H9 (cell line): ENCODE measurements at regions not wholly inside any gene's neighbourhood (a gene's known extent, or its start where the extent isn't known, plus 50 kb on each side); places are given as distances from the start of the nearest gene placed in this dataset.

Source experiments
- DNase-seq: peaks from one replicate; pipeline ENCODE4 v3.0.0-alpha.2; 2017
- H2AFZ ChIP-seq: one replicate; pipeline ENCODE4 v1.6.1; 2013; ENCODE audit warnings: mild to moderate bottlenecking, low read length, control low read depth, moderate library complexity
- H2AK5ac ChIP-seq: 2 replicates; pipeline ENCODE4 v1.6.1; 2013; ENCODE audit warnings: low read length, control low read depth, mixed read lengths; ENCODE audit not compliant: insufficient read length
- H2BK120ac ChIP-seq: one replicate; pipeline ENCODE4 v1.6.1; 2013; ENCODE audit warnings: low read depth, mild to moderate bottlenecking, low read length, control low read depth, inconsistent platforms; ENCODE audit not compliant: poor library complexity, severe bottlenecking
- H2BK12ac ChIP-seq: 2 replicates; pipeline ENCODE4 v1.6.1; 2013; ENCODE audit warnings: low read length, control low read depth, mixed read lengths, low read depth; ENCODE audit not compliant: insufficient read length
- H2BK15ac ChIP-seq: 2 replicates; pipeline ENCODE4 v1.6.1; 2013; ENCODE audit warnings: low read depth, low read length, control low read depth
- H2BK20ac ChIP-seq: one replicate; pipeline ENCODE4 v1.6.1; 2013; ENCODE audit warnings: low read depth, mild to moderate bottlenecking, low read length, control low read depth, inconsistent platforms; ENCODE audit not compliant: poor library complexity, severe bottlenecking
- H2BK5ac ChIP-seq: 2 replicates; pipeline ENCODE4 v1.6.1; 2013; ENCODE audit warnings: low read length, control low read depth, mixed read lengths; ENCODE audit not compliant: insufficient read length
- H3K14ac ChIP-seq: 2 replicates; pipeline ENCODE4 v1.6.1; 2013; ENCODE audit warnings: low read length, control low read depth; ENCODE audit not compliant: insufficient read depth
- H3K18ac ChIP-seq: 2 replicates; pipeline ENCODE4 v1.6.1; 2013; ENCODE audit warnings: low read depth, mild to moderate bottlenecking, mixed read lengths, low read length, control low read depth; ENCODE audit not compliant: insufficient read length
- H3K23ac ChIP-seq: 2 replicates; pipeline ENCODE4 v1.6.1; 2013; ENCODE audit warnings: low read length, control low read depth, mixed read lengths, low read depth; ENCODE audit not compliant: insufficient read length
- H3K23me2 ChIP-seq: 2 replicates; pipeline ENCODE4 v1.6.1; 2013; ENCODE audit warnings: low read depth, mild to moderate bottlenecking, mixed read lengths, low read length, control low read depth; ENCODE audit not compliant: insufficient read length, poor library complexity, severe bottlenecking
- H3K27ac ChIP-seq: 2 replicates; pipeline ENCODE4 v1.5.1; 2013; ENCODE audit warnings: low read length, control low read depth, mixed read lengths, low read depth; ENCODE audit not compliant: insufficient read length
- H3K27me3 ChIP-seq: 2 replicates; pipeline ENCODE4 v1.6.1; 2013; ENCODE audit warnings: low read length, control low read depth, inconsistent platforms; ENCODE audit not compliant: insufficient read depth
- H3K4ac ChIP-seq: 2 replicates; pipeline ENCODE4 v1.6.1; 2013; ENCODE audit warnings: low read depth, mild to moderate bottlenecking, control low read depth, inconsistent platforms, low read length, moderate library complexity
- H3K4me1 ChIP-seq: 2 replicates; pipeline ENCODE4 v1.6.1; 2013; ENCODE audit warnings: low read length, control low read depth, inconsistent platforms; ENCODE audit not compliant: insufficient read depth
- H3K4me2 ChIP-seq: 2 replicates; pipeline ENCODE4 v1.6.1; 2013; ENCODE audit warnings: low read length, control low read depth, mixed read lengths; ENCODE audit not compliant: insufficient read length, insufficient read depth
- H3K56ac ChIP-seq: 2 replicates; pipeline ENCODE4 v1.6.1; 2013; ENCODE audit warnings: low read depth, mild to moderate bottlenecking, mixed read lengths, low read length, control low read depth; ENCODE audit not compliant: insufficient read length
- H3K79me1 ChIP-seq: 2 replicates; pipeline ENCODE4 v1.6.1; 2013; ENCODE audit warnings: low read depth, mild to moderate bottlenecking, moderate library complexity, low read length, control low read depth, inconsistent platforms; ENCODE audit not compliant: insufficient read depth, poor library complexity, severe bottlenecking
- H3K79me2 ChIP-seq: 2 replicates; pipeline ENCODE4 v1.6.1; 2013; ENCODE audit warnings: low read length, control low read depth, inconsistent platforms; ENCODE audit not compliant: insufficient read depth
- H3K9ac ChIP-seq: 2 replicates; pipeline ENCODE4 v1.6.1; 2013; ENCODE audit warnings: low read length, control low read depth, mixed read lengths; ENCODE audit not compliant: insufficient read length; ENCODE audit errors: extremely low read depth
- H3K9me3 ChIP-seq: one replicate; pipeline ENCODE4 v1.6.1; 2013; ENCODE audit warnings: low read depth, low read length, inconsistent platforms; ENCODE audit not compliant: control insufficient read depth
- H3T11ph ChIP-seq: one replicate; pipeline ENCODE4 v1.6.1; 2013; ENCODE audit warnings: mild to moderate bottlenecking, low read length, control low read depth, inconsistent platforms
- H4K20me1 ChIP-seq: one replicate; pipeline ENCODE4 v1.6.1; 2013; ENCODE audit not compliant: control insufficient read depth, insufficient read length, insufficient read depth
- H4K5ac ChIP-seq: 2 replicates; pipeline ENCODE4 v1.6.1; 2013; ENCODE audit warnings: low read depth, mild to moderate bottlenecking, mixed read lengths, low read length, control low read depth; ENCODE audit not compliant: insufficient read length
- H4K8ac ChIP-seq: replicated peaks from 2 replicates; pipeline ENCODE4 v1.6.1; 2013; ENCODE audit warnings: low read length, control low read depth, mixed read lengths, low read depth; ENCODE audit not compliant: insufficient read length
- H4K91ac ChIP-seq: 2 replicates; pipeline ENCODE4 v1.6.1; 2013; ENCODE audit warnings: low read depth, mild to moderate bottlenecking, moderate library complexity, mixed read lengths, low read length, control low read depth; ENCODE audit not compliant: insufficient read length
- H3K27ac Mint-ChIP-seq, 3 experiments: 2 replicates in 2 of 3; 3 replicates in 1 of 3; pipeline ENCODE4 v1.8.0; 2020 to 2021; ENCODE audit warnings: mixed read lengths in 3 of 3, mild to moderate bottlenecking in 1 of 3, moderate library complexity in 1 of 3
- H3K27me3 Mint-ChIP-seq: 2 replicates; pipeline ENCODE4 v1.8.0; 2021; ENCODE audit warnings: low read depth, mild to moderate bottlenecking, moderate library complexity, mixed read lengths
- H3K36me3 Mint-ChIP-seq, 3 experiments: 2 replicates in 2 of 3; 3 replicates in 1 of 3; pipeline ENCODE4 v1.8.0; 2020 to 2021; ENCODE audit warnings: low read depth in 3 of 3, mixed read lengths in 3 of 3; ENCODE audit not compliant: insufficient read depth in 1 of 3
- H3K4me1 Mint-ChIP-seq, 2 experiments: 2 replicates each; pipeline ENCODE4 v1.8.0; 2020; ENCODE audit warnings: mixed read lengths in 2 of 2
- H3K4me3 Mint-ChIP-seq, 2 experiments: 2 replicates in 1 of 2; 3 replicates in 1 of 2; pipeline ENCODE4 v1.8.0; 2020 to 2021; ENCODE audit warnings: mild to moderate bottlenecking in 2 of 2, mixed read lengths in 2 of 2, moderate library complexity in 1 of 2
- H3K9me3 Mint-ChIP-seq, 2 experiments: 2 replicates in 1 of 2; 3 replicates in 1 of 2; pipeline ENCODE4 v1.8.0; 2020; ENCODE audit warnings: mild to moderate bottlenecking in 2 of 2, mixed read lengths in 2 of 2, moderate library complexity in 1 of 2
- CTCF ChIP-seq: fragments of 200-600 bp; sonication (generic); conservative IDR thresholded peaks from 3 replicates; pipeline ENCODE4 v1.8.0; 2021; ENCODE audit warnings: antibody characterized with exemption, mild to moderate bottlenecking
- WGBS: extraction: QIAGEN DNeasy Blood & Tissue Kit; methylation state at CpG from one replicate; pipeline ENCODE4 v1.1.7; 2013; ENCODE audit warnings: missing lambda C conversion rate, low lambda C conversion rate, mixed read lengths; ENCODE audit not compliant: insufficient read length; ENCODE audit errors: extremely low coverage; 5-methylcytosine and 5-hydroxymethylcytosine counted together

GRCh38 chr2:48227617-48228344 lies 86.7 kb upstream of the FOXN2 start:
- Mint-ChIP-seq H3K27ac (no peak overlapping the region), H3K4me3 (no peak overlapping the region), H3K27me3 (no peaks in the 10 kb centered on the region), H3K36me3 (no peaks in the 10 kb centered on the region), H3K9me3 (no peaks in the 10 kb centered on the region), H3K4me1 (no peaks in the 10 kb centered on the region)
- no peak overlapping the region for H2BK12ac ChIP-seq
- H3K27ac ChIP-seq, result no peak overlapping the region
- H3K9ac ChIP-seq, result no peak overlapping the region
- no peak overlapping the region for H3K56ac ChIP-seq
- H3K14ac ChIP-seq, result no peak overlapping the region
- H3K18ac ChIP-seq, result no peak overlapping the region
- no CpG with 5 or more reads among the region's 3 CpGs for WGBS
- no peaks in the 10 kb centered on the region for H3K79me1 ChIP-seq
- H3K23me2 ChIP-seq, result no peaks in the 10 kb centered on the region
- no peak overlapping the region for H3K23ac ChIP-seq
- no peak overlapping the region for H3K4me2 ChIP-seq
- DNase-seq, result no peak
- no peaks in the 10 kb centered on the region for H3K27me3 ChIP-seq
- H4K8ac ChIP-seq, result no peak overlapping the region
- H2AFZ ChIP-seq, result no peak overlapping the region
- no peak overlapping the region for H2AK5ac ChIP-seq
- H4K20me1 ChIP-seq, result no peaks in the 10 kb centered on the region
- no peaks in the 10 kb centered on the region for H3K4me1 ChIP-seq
- no peak for TF ChIP-seq CTCF
- H3K9me3 ChIP-seq, result no peaks in the 10 kb centered on the region
- no peak overlapping the region for H2BK20ac ChIP-seq
- H2BK5ac ChIP-seq, result no peak overlapping the region
- H2BK120ac ChIP-seq, result no peak overlapping the region
- H2BK15ac ChIP-seq, result no peak overlapping the region
- no peak overlapping the region for H3T11ph ChIP-seq
- H4K91ac ChIP-seq, result no peak overlapping the region
- H3K4ac ChIP-seq, result no peak overlapping the region
- H3K79me2 ChIP-seq, result no peaks in the 10 kb centered on the region
- H4K5ac ChIP-seq, result no peak overlapping the region
